ENCODE measurements at regions not wholly inside any gene's neighbourhood (a gene's known extent, or its start where the extent isn't known, plus 50 kb on each side); places are given as distances from the start of the nearest gene placed in this dataset.
A peak's percentile ranks its signal among the peaks of the same experiment; 100 is the strongest.

DNA sequence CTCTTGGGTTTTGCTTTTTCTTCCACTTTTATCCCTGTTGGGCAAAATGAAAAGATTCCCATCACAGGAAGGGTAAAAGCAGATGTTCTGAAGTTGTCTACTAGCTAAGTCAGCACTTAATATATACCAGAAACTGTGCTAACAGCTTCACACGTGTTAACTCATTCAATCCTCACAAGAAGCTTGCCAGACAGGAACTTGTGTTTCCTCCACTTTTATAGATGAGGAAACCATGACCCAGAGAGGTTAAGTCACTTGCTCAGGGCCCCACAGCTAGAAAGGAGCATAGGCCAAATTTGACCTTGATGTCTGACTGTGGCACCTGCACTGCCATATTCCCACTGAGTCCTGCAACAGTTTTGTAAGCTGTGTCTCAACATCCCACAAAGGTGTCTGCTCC is 76.8 kb upstream of the EPC2 start:
- no peak overlapping the region for H3K27ac Mint-ChIP-seq
- POLR2A ChIA-PET = interaction anchor here (1.1 kb wide), 1 partner anchor 43 kb away, joined by 3 read pairs; no protein-coding TSS in a partner anchor
- DNase-seq = no peak
- CTCF ChIA-PET = no interaction called here
- H3K36me3 Mint-ChIP-seq (ENCODE audit: low read depth) = no peaks in the 10 kb centered on the region
- H3K4me1 Mint-ChIP-seq = peaks cover 13% of the 10 kb centered on the region
- no peaks in the 10 kb centered on the region for H3K9me3 Mint-ChIP-seq
- peaks cover 16% of the 10 kb centered on the region for H3K27me3 Mint-ChIP-seq
- no peak overlapping the region for H3K4me3 Mint-ChIP-seq

GRCh38 chr2:148568597-148568996 is 76.0 kb upstream of the EPC2 start:
- POLR2A ChIA-PET = interaction anchor here (1.1 kb wide), 1 partner anchor 44 kb away, joined by 3 read pairs; no protein-coding TSS in a partner anchor

GRCh38 chr2:148569221-148569620 is 75.3 kb upstream of the EPC2 start:
- POLR2A ChIA-PET = no interaction called here
- H3K4me3 Mint-ChIP-seq = no peak overlapping the region
- no peak for DNase-seq
- H3K27me3 Mint-ChIP-seq = peaks cover 16% of the 10 kb centered on the region
- no peaks in the 10 kb centered on the region for H3K9me3 Mint-ChIP-seq
- H3K36me3 Mint-ChIP-seq (ENCODE audit: low read depth) = no peaks in the 10 kb centered on the region
- peaks cover 13% of the 10 kb centered on the region for H3K4me1 Mint-ChIP-seq
- no peak overlapping the region for H3K27ac Mint-ChIP-seq
- CTCF ChIA-PET = no interaction called here

More at GRCh38 chr2:148568597-148568996, 76.0 kb upstream of the EPC2 start:
- H3K27ac Mint-ChIP-seq = no peak overlapping the region
- no peak overlapping the region for H3K4me3 Mint-ChIP-seq
- CTCF ChIA-PET = no interaction called here
- peaks cover 13% of the 10 kb centered on the region for H3K4me1 Mint-ChIP-seq
- no peaks in the 10 kb centered on the region for H3K9me3 Mint-ChIP-seq
- H3K27me3 Mint-ChIP-seq = peaks cover 13% of the 10 kb centered on the region
- DNase-seq = peak; percentile 33
- no peaks in the 10 kb centered on the region for H3K36me3 Mint-ChIP-seq (ENCODE audit: low read depth)

GRCh38 chr2:148570989-148571388 is 73.6 kb upstream of the EPC2 start:
- ChIA-PET CTCF (no interaction called here), POLR2A (no interaction called here)
- Mint-ChIP-seq H3K27ac (no peak overlapping the region), H3K4me3 (no peak overlapping the region), H3K36me3 (ENCODE audit: low read depth) (no peaks in the 10 kb centered on the region), H3K9me3 (no peaks in the 10 kb centered on the region), H3K27me3 (peaks cover 11% of the 10 kb centered on the region), H3K4me1 (peaks cover 13% of the 10 kb centered on the region)
- DNase-seq = no peak

DNA sequence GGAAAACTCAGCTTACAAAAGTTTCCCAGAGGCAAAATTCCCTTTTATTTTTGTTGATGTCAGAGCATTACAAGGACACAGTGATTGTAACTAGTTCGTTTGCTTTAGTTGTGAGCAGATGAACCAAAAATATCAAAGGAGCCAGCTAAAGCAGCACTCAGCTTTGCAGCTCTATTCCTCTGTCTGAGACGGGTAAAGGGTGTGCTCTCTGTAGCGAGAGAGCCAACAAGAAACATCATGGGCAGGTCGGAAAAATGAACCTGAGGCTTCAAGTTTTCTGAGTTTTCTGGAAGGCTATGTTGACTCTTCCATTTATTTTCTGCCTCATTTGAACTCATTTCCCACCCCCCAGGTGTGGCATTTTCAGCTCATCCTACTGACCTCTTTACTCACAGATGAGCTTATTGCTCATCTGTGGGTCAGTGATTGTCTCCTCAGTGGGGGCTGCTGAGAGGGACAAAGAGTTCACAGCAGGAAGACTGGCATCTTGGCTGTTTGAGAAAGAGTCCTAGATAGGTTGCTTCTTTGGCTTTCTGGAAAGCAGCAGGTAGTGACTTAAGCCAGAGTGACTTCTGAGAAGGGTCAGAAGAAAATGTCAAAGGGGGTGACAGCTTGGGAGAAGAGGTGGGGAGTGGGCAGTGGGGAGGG is 66.6 kb upstream of the EPC2 start:
- CTCF ChIA-PET = no interaction called here
- Mint-ChIP-seq H3K36me3 (ENCODE audit: low read depth) (no peaks in the 10 kb centered on the region), H3K4me1 (no peaks in the 10 kb centered on the region), H3K9me3 (no peaks in the 10 kb centered on the region), H3K27me3 (peaks cover 28% of the 10 kb centered on the region), H3K4me3 (no peak overlapping the region), H3K27ac (no peak overlapping the region)
- POLR2A ChIA-PET = no interaction called here
- DNase-seq = no peak

DNA sequence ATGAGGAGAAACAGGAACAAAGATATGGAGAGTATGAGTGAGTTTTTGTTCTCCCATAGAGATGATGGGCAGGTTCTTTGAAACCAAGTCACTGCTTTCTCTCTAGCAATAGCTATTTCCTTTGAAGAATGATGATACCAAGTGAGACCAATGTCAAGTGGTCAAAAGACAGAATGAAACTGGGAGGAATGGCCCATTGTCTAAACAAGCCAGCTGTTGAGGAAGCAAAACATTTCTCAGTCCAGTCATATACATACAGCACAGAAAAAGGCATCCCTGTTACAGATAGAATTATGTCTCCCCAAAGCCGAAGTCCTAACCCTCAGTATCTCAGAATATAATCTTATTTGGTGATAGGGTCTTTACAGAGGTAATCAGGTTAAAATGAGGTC is 66.1 kb upstream of the EPC2 start:
- CTCF ChIA-PET = no interaction called here
- no peaks in the 10 kb centered on the region for H3K4me1 Mint-ChIP-seq
- no peaks in the 10 kb centered on the region for H3K9me3 Mint-ChIP-seq
- H3K36me3 Mint-ChIP-seq (ENCODE audit: low read depth) = no peaks in the 10 kb centered on the region
- peaks cover 31% of the 10 kb centered on the region for H3K27me3 Mint-ChIP-seq
- H3K4me3 Mint-ChIP-seq = no peak overlapping the region
- POLR2A ChIA-PET = no interaction called here
- H3K27ac Mint-ChIP-seq = no peak overlapping the region
- DNase-seq = no peak

DNA sequence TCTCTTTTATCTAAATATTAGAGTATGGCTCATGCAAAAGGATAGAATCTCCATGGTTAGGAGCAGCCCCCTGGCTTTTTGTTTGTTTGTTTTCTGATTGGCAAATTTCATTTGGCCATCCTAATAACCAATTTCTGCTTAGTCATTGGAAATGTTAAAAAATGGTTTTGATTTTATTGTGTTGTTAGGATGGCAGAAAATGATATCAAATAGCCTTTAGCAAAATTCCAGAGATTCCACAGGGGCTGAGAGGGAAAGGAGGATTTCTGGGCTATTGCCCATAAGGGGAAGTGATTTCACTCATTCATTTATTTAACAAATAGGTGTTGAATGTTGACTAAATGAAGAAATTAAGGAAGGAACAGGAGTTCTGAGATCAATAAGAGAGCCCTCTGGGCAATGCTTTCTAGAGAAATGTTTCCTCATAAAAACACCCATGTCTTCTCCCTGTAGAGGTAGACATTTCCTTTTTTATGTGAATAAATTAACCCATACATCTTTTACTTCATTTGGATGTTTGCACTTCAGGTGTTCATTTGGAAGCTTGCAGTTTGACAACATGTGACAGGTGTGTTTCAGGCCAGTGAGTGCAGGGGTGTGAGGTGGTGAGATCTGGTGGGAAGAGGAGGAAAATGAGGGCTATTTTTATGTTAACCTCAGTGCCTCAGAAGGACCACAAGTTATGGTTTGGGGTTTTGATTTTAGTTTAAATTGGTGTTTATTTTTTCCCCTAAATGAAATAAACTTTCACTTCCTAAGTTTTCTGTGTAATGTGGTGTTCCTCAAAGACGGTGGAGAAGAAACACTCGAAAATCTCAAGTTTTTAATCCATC is 61.7 kb upstream of the EPC2 start:
- H3K4me1 Mint-ChIP-seq = no peaks in the 10 kb centered on the region
- POLR2A ChIA-PET = no interaction called here
- H3K27ac Mint-ChIP-seq = no peak overlapping the region
- no peak for DNase-seq
- CTCF ChIA-PET = no interaction called here
- H3K4me3 Mint-ChIP-seq = no peak overlapping the region
- no peaks in the 10 kb centered on the region for H3K36me3 Mint-ChIP-seq (ENCODE audit: low read depth)
- H3K27me3 Mint-ChIP-seq = peaks cover 27% of the 10 kb centered on the region
- no peaks in the 10 kb centered on the region for H3K9me3 Mint-ChIP-seq

DNA sequence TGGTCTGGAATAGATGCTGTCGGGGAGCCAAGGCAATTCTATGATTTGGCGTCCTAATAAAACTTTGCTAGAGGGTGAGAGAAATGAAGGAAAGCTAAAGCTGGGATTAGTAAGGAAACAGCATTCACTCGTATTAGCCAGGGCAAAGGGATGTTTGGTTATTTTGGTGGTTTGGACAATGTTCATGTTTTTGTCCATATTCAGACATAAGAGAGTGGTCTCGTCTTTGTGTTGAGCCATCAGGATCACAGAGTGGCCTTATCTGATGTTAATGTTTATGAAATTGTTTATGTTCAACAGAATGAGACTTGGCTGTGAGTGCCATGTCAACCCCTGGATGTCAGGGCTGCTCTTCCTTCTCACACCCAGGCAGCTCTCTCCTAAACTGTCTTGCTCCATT is 58.9 kb upstream of the EPC2 start:
- Mint-ChIP-seq H3K36me3 (ENCODE audit: low read depth) (no peaks in the 10 kb centered on the region), H3K27me3 (peaks cover 13% of the 10 kb centered on the region), H3K4me3 (no peak overlapping the region), H3K4me1 (no peaks in the 10 kb centered on the region), H3K9me3 (no peaks in the 10 kb centered on the region), H3K27ac (no peak overlapping the region)
- CTCF ChIA-PET = no interaction called here
- POLR2A ChIA-PET = interaction anchor here (0.6 kb wide), 1 partner anchor 76 kb away, joined by 3 read pairs; no protein-coding TSS in a partner anchor
- no peak for DNase-seq

DNA sequence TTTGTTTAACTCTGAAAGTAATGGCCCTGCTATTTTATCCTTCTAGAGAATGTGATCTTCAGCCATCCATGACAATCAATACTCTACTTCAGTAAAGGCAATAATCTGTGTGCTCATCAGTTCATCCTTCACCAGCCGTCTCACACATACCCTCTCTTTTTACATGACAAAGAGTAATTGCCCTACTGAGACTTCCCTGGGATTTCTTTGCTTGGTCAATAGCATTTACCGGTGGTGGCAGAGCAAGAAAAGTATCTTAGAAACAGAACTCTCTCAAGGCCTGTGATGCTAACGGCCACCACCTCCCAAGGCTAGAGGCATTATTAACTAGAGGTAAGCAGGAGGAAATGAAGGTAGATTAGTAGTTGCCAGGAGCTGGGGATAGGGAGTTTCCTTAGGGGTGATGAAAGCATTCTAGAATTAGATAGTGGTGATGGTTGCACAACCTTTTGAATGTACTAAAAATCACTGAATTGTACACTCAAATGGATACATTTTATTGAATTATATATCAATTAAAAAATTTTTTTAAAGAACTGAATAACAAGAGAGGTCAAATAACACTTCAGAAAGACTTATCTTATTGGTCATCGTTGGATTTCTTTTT is 57.9 kb upstream of the EPC2 start:
- Mint-ChIP-seq H3K27me3 (peaks cover 13% of the 10 kb centered on the region), H3K4me1 (no peaks in the 10 kb centered on the region), H3K27ac (no peak overlapping the region), H3K9me3 (no peaks in the 10 kb centered on the region), H3K4me3 (no peak overlapping the region), H3K36me3 (ENCODE audit: low read depth) (no peaks in the 10 kb centered on the region)
- ChIA-PET CTCF (no interaction called here), POLR2A (no interaction called here)
- no peak for DNase-seq

DNA sequence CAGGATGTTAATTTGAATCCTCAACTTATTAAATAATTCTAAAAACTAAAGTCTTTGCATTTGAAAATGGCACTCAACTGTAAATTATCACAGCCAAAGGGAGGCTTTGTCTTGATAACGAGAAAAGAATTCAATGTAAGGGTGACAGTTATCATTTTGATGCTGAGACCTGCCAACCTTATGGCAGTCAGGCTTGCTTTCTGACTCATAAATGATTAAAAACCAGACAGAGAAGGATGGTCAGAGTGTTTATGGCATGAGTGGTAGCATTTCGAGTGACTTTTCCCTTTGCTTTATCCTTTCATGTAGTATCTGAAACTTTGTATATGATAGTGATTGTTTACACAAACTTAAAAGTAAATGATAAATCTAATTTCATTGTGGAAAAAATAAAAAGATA is 53.9 kb upstream of the EPC2 start:
- Mint-ChIP-seq H3K27me3 (peaks cover 10% of the 10 kb centered on the region), H3K4me3 (no peak overlapping the region), H3K4me1 (no peaks in the 10 kb centered on the region), H3K27ac (no peak overlapping the region), H3K9me3 (peaks cover 1% of the 10 kb centered on the region), H3K36me3 (ENCODE audit: low read depth) (no peaks in the 10 kb centered on the region)
- DNase-seq = no peak
- ChIA-PET CTCF (no interaction called here), POLR2A (no interaction called here)

GRCh38 chr2:148592791-148593190 is 51.8 kb upstream of the EPC2 start:
- CTCF ChIA-PET = no interaction called here
- Mint-ChIP-seq H3K27ac (no peak overlapping the region), H3K4me1 (no peaks in the 10 kb centered on the region), H3K27me3 (peaks cover 8% of the 10 kb centered on the region), H3K9me3 (peaks cover 2% of the 10 kb centered on the region), H3K4me3 (no peak overlapping the region), H3K36me3 (ENCODE audit: low read depth) (no peaks in the 10 kb centered on the region)
- DNase-seq = no peak
- POLR2A ChIA-PET = no interaction called here

DNA sequence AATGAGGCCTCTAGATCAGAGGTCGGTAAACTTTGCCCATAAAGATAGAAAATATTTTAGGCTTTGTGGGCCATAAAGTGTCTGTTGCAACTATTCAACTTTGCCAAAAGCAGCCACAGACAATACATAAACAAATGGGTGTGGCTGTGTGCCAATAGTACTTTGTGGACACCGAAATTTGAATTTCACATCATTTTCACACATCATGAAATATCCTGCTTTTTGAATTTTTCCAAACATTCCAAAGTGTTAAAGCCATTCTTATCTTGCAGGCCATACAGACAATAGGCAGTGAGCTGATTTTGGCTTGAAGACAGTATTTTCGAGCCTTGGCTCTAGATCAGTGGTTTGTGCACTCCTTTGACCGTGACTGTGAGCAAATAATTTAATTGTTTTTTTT is 51.1 kb upstream of the EPC2 start:
- no peak for DNase-seq
- H3K27ac Mint-ChIP-seq = no peak overlapping the region
- H3K9me3 Mint-ChIP-seq = peaks cover 2% of the 10 kb centered on the region
- H3K4me1 Mint-ChIP-seq = no peaks in the 10 kb centered on the region
- H3K27me3 Mint-ChIP-seq = peaks cover 13% of the 10 kb centered on the region
- ChIA-PET CTCF (no interaction called here), POLR2A (no interaction called here)
- no peaks in the 10 kb centered on the region for H3K36me3 Mint-ChIP-seq (ENCODE audit: low read depth)
- no peak overlapping the region for H3K4me3 Mint-ChIP-seq

DNA sequence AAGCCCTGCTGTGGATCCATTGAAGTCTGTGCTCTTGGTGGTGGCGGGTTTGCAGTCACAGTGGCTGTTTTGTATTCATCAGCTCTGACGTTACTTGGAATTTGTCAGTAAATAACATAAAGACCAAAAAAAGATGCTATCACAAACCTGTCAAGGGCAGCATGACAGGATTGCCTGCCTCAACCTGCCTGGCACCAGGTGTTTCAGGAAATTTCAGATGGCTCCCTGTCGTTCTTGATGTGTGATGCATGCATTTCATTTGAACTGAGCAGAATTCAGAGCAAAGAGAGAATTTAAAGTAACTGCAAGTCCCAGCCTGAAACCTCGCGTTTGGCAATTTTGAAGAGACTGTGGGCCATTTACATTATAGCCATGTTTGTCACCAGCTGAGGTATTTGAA is 50.3 kb upstream of the EPC2 start:
- Mint-ChIP-seq H3K27me3 (peaks cover 16% of the 10 kb centered on the region), H3K4me3 (no peak overlapping the region), H3K36me3 (ENCODE audit: low read depth) (no peaks in the 10 kb centered on the region), H3K27ac (no peak overlapping the region), H3K9me3 (peaks cover 2% of the 10 kb centered on the region), H3K4me1 (no peaks in the 10 kb centered on the region)
- no peak for DNase-seq
- ChIA-PET POLR2A (no interaction called here), CTCF (no interaction called here)

Data from activated CD4-positive, alpha-beta memory T cell treated with anti-CD3 and anti-CD28 coated beads, Interleukin-2, amount 10 ng/mL, durations not matched to agents 7 days and 5 days (primary cell).